Cerebellar nuclear complex (tissue), 1 donor: ENCODE measurements at regions not wholly inside any gene's neighbourhood (a gene's known extent, or its start where the extent isn't known, plus 50 kb on each side); places are given as distances from the start of the nearest gene placed in this dataset.

Source experiments
- DNase-seq, 2 experiments: peaks; one replicate each; lab custom pipeline; 2025; lab: John Stamatoyannopoulos, UW

DNA sequence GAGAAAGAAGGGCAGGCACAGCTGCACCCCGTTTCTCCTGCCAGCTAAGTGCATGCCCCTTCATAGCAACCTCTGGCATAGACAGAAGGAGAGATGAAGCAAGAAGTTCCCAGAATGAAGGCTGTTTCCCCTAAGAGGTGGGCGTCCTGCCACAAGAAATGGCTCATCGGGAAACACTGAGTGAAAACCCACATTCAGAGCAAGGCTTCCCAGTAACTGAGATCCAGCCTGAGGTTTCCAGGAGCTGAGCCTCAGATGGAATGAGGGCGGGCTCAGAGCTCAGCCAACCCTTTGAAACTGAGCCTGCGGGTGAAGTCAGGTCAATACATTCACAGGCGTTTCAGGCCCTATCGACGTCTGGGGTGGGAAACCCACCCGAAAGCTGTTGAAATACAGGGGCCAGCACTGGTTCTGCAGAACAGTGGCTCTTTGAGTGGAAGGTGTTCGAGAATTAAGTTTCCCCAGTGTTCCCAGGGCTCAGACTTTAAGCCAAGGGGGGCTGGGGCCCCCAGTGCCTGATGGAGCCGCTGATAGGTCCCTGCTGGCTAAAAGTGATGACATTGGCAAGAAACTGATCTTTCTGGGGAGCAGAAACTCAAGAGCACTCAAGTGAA is 510.2 kb downstream of the RPS24 start:
- DNase-seq, result no peak

DNA sequence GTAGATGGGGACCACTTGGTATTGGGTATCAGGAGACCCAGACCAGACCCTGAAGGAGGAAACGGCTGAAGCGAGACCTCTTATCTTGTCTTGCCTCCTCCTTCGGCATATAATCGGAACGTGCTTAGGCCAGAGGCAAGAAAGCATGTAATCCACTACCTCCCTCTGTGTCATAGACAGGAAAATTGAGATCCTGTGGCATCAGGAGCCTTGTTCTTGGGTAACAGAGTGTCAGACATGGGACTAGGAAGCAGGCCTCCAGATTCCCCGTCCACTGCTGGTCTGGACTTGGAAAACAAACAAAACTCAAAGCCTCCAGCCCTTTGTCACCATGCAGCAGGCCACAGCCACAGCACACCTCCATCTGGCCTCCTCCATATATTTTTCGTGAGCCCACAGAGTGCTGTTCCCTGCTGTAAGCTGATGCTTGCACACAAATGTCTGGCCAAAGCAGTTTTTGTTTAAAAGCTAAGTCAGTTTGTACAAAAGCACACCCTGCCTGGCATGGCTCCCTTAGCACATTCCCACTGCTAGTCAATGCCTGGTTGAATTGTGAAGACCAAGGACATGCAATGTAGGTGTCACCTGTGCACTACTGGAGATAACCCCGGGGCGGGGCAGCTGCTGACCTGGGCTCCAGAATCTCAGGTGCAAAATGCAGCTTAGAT is 510.9 kb downstream of the RPS24 start:
- DNase-seq, result no peak

DNA sequence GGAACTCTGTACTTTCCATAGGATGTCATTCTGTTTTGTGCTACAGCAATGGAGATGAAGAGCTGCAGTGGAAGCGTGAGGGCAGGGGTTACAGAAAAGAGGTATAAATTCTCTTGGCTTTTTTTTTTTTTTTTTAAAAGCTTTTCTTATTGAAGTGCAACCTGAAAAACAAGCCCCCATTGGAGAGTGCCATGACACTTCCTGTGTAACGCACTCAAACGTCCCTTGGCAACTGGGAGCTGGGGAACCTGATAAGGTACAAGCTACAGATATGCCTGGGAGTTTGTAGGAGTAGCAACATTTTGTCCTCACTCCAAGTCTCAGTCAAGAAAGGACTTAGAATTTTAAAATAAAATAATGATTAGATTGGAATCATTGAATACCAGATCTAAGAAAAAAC is 512.1 kb downstream of the RPS24 start:
- DNase-seq, result no peak

DNA sequence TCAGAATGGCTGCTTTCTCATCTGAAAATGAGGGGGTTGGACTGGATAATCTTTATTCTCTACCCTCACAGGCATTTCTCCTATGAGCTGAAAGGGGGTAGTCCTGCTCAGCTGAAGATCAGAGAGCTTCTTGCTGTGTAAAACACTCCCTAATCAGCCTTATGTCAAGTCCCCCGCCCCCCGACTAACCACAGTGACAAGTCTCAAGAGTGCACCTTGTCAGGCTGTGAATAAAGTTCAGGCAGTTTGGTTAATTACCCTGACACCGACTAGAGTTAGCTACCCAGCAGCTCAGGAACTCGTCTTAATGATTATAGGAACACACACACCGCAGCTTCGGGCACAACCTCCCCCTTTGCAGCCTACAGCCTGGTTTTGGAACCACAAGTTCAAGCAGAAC is 513.7 kb downstream of the RPS24 start:
- DNase-seq, result no peak

DNA sequence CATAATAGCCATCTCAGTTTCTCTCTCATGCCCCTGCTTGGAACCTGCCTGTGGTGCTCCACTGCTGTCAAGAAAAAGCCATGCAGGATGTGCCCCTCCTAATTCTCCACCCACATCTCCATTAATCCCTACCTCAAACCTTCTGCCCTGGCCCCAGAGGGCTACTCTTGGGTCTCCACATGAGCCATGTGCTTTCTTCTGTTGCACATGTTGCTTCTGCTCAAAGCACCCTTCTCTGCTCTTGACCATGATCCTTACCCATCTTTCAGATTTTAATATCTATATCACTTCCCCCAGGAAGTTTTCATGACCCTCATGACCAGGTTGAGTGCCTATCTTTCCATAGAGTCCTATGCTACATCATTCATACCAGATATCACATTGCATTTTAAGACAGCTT is 514.2 kb downstream of the RPS24 start:
- DNase-seq, result no peak

DNA sequence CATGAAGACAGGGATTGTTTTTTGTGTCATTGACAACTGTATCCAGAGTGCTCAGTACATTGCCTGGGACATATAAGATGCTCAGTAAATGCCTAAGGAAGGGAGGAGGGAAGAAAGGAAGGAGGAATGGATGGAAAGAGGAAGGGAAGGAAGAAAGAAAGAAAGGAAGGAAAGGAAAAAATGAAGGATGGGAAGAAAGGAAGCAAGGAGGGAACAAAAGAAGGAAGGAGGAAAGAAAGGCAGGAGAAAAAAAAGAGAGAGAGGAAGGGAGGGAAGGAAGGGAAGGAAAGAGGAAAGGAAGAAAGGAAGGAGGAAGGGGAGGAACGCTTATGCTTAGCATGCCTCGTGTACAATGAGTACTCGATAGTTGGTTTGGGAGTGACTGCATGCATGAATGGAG is 514.7 kb downstream of the RPS24 start:
- DNase-seq, result no peak

DNA sequence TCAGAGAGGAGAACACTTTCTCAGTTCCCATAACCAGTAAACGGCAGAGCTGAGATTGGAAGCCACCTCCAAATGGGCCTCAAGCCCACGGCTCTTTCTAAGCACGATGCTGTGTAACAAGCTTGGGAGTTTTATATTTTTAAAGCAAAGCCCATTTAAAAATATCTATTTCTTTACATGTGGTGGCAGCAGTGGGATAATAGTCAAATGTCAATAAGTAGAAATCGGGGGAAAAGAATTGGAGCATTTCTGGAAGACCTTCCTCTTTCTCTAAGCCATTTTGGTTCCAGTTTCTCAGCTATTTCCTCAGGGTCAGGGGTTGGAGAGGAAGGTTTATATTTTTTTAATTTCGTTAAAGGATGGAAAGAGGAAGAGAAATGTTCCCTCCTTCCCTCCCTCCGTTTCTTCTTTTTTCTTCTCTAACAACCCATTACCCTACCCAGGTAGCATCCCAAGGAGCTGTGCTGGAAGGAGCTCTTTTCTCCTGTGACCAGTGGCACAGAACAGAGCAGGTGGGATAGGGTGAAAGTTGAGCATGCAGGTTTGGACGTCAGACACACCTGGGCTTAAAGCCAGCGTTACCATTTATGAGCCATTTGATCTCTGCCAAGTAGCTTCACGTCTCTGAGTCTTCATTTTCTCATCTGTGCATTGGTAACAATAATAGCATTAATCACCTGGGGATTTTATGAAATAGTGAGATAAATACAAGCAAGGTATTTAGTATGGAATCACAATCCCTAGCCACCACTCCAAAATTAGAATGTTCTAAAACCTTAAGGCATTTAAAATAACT is 515.7 kb downstream of the RPS24 start:
- no peak for DNase-seq

DNA sequence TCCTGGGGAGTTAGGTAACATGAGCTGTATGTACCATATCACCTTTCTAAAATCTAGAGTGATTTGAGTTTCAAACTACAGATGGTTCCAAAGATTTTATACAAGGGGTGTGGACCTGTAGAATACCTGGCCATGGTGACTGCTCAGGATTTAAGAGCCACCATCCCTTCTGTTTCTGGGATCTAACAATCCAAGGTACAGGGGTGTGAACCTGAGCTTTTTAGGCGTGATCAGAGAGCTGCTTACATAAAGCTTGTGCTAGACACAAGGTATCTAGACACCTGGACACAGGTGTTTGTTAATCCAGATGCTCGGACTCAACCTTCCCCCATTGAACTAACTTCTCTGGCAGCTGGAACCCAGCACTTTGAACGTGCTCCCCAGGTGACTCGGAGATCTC is 516.4 kb downstream of the RPS24 start:
- DNase-seq, result no peak

DNA sequence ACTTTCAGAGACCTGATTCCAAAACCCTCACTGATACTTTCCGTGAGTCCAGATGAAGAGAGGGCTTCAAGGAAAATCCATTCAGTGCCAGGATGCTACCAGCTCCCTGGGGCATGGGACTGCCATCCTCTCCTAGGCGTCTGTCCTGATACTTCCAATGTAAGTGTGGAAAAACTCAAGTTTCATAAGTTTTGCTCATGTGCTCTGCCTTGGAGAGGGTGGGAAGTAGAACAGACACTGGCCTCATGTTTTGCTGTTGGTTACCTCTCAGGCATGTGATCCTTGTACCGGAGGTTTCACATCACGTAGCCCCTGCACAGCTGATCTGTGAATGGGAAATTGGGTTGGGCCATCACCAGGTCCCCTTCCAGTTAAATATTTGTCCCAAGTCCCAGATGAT is 517.1 kb downstream of the RPS24 start:
- DNase-seq, result no peak

DNA sequence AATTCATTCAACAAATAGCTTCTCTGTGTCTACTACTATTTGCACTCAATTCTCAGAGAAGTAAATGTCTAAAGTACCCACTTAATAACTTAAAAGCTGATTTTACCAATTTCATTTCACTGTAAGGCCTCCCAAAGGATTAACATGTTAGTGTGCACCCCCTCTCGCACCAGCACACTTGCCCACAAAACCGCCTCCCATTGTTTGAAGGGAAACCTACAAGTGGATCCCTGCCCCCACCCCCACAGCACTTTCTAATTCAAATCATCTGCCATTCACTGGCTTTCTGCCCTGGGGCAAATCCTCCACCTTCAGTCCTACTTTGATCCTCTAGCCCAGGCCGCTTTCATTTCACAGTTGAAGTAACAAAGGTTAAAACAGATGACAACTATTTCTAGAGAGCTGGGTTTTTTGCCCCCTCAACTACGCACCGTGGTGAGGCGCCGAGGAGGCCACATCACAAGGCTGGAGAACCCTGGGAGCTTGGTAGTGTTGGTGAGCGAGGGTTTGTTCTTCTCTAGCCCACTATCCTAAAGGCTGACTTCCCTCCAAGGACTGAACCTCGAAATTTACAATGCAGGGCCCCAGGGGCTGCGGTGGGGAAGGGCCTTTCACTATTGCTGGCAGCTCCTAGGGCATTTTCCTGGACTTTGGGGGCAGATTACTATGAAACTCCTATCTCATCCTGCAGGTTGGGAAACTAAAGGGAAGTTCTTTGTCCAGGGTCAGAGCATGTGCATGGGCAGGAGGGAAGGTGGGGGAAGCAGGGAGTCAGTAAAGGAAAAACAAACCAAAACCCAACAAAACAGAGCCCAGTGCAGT is 517.4 kb upstream of the ZMIZ1 start:
- no peak for DNase-seq

DNA sequence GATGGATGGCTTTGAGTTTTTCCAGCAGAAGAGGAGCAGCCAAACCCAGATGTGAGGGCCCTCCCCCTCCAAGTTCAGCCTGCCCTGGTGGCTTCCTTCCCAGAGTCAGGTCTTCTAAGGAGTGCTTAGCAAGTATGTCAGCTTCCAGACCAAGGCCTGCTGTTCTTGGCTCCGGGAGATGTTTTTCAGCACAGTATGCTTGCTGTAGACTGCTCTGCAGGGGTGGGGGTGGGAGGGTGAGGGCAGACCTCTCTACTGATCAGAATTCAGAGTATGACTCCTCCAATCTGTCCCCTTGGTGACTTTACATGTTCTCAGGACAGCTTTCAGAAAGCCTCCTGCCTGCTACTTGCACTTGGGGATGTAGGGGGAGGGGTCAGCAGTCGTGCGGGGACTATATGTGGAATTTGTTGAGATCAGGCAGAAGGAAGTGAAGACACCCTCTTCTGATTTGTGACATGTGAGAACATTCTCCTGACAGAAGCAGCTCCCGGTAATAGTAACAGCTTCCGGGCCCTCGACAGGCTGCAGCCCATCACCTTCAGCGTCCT is 516.4 kb upstream of the ZMIZ1 start:
- no peak for DNase-seq

DNA sequence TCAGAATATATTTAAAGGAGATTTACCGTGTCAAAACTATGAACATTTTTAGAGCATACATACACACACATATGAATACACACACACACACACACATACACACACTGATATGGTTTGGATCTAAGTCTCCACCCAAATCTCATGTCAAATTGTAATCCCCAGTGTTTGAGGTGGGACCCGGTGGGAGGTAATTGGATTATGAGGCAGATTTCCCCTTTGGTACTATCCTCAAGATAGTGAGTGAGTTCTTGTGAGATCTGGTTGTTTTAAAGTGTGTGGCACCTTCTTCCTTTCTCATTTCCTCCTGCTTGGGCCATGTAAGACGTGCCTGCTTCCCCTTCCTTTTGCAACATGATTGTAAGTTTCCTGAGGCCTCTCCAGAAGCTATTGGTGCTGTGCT is 515.0 kb upstream of the ZMIZ1 start:
- no peak for DNase-seq

DNA sequence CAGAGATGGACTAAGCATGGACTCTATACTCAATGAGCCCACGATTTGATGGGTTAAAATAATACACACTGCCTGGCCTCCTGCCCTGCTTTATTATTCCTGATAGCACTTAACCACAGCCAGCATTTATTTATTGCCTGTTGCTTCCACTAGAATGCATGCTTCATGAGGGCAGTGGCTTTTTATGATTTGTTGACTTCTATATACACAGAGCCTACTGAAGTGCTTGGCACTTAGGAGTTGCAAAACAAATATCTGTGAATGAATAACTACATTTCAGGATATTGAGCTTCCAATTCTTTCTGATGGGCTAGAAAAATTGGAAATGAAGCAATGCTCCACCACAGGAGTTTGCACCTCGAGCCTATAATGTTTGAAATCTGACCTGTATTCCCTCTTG is 513.6 kb upstream of the ZMIZ1 start:
- no peak for DNase-seq

DNA sequence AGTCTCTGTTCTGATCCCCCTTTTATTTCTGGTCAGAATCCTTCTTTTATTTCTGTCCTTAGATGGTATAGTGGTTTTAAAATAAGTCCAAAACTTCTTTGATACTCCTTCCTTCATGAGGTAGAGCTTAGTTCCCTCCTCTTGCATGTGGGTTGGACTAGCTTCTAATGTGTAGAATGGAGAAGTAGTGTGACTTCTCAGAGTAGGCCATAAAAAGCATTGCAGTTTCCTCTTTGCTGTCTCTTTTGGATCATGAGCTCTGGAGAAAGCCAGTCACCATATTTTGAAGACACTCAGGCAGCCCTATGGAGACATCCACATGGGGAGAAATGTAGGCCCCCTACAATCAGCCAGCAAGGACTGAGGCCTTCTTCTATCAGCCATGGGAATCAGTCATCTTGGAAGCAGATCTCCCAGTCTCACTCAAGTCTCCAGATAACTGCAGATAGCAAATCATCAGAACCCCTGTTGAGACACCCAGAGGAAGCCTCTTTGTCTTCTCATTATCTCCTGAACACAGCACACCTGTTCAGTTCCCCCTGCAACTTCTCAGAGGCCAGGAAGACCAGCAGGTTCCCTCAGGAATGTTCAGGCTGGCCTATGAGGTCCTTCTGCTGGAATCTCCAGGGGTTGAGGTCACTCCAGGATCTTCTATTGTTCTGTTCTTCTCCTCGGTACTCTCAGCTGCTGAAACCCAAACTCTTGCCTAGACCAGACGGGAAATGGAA is 511.9 kb upstream of the ZMIZ1 start:
- DNase-seq, result no peak

DNA sequence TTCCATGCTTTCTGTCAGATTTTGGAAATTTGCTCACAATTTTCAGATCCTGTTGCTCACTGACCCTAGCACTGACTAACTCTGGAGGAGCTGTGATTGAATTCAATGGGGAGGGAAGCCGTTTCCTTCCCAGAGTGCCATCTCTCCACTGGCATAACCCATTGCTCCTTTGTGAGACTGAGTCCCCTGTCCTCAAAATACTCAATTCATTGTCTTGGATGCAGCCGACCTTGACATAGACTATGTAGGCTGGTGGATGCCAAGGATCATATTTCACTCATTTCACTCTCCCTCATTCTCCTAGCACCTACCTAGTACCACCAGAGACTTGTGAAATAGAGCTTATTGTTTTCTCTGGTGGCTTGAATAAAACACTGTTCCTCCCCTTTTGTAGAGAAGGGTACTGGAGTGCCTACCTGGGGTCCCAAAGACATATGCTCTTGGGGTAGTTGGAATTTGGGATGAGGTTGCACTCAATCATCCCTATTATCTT is 511.3 kb upstream of the ZMIZ1 start:
- DNase-seq, result no peak

DNA sequence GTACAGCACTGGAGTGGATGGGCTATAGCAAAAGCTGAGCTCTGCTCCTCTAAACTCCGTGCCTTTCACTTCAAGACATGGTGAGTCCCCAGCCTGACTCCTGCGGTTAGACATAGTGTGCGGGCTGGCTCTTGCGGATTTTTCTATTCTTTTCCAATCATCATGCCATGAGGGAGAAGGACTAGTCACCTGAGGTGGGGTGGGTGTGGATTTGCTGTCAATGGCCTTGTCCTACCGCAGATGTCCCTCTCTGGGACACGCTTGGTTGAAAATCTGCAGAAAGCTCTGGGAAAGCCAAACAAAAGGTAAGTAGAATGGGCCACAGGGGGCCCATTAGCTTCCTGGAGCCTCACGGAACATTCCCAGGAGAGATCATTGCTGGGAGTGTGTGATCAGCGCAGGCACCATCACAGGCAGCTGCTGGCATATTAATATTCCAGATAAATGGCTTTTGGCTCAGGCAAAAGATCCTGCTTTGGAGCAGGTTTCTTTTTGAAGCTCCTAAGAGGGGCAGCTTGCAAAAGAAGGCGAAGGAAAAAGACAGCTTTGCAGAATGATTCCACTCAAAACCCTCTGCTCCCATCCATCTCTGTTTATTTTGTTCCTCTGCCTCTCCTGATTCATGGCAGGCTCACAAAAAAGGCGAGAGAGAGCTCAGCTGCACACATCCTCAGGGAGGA is 509.0 kb upstream of the ZMIZ1 start:
- DNase-seq, result no peak

DNA sequence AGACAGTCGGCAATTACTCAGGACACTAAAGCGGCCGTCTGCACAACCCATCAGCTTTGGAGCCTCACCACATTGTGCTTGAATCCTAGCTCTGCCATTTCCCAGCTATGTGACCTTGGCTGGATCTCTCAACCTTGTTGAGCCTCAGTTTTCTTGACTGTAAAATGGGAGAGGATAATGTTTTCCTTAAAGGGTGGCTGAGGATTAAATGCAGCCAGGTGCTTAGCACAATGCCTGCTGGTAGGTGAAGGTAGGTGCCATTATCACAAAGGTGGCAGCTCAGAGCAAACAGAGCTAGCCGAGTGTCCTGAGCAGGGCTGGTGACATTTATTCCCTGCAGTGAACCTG is 508.5 kb upstream of the ZMIZ1 start:
- no peak for DNase-seq

DNA sequence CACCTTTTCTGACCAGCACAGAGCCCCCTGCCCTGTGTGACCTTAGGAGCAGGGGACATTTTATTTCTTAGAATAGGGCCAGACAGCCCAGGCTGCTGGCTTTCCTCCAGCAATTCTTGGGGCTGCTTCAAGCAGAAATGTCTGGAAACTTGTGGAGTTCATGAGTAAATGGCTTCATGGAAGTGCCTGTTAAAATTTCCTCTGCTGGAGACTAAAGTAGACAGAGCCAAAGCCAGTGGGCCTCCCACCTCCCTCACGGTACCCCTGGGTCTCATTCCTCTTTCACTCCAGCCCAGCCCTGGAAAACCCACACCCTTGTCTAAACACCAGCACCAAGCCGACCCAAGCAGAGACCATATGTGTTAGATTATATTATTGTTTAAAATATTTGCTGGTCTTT is 505.5 kb upstream of the ZMIZ1 start:
- DNase-seq, result no peak

DNA sequence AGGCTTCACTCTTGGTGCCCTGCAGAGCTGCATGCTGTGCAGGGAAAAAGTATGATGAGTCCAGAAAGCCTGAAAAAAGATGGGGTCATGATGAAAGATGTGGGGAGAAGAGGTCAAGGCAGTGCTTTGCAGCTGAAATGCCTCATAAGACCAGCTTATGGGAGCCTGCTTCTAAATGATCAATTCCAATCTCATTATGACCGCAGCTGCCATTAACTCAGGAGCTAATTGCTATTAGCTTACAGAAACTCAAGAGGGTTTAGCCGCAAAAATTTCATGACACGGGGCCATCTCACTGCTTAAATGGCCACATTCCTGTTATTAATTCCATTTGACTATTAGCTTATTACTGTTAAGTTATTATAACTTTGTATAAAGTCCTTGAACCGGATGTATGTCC is 502.9 kb upstream of the ZMIZ1 start:
- no peak for DNase-seq

DNA sequence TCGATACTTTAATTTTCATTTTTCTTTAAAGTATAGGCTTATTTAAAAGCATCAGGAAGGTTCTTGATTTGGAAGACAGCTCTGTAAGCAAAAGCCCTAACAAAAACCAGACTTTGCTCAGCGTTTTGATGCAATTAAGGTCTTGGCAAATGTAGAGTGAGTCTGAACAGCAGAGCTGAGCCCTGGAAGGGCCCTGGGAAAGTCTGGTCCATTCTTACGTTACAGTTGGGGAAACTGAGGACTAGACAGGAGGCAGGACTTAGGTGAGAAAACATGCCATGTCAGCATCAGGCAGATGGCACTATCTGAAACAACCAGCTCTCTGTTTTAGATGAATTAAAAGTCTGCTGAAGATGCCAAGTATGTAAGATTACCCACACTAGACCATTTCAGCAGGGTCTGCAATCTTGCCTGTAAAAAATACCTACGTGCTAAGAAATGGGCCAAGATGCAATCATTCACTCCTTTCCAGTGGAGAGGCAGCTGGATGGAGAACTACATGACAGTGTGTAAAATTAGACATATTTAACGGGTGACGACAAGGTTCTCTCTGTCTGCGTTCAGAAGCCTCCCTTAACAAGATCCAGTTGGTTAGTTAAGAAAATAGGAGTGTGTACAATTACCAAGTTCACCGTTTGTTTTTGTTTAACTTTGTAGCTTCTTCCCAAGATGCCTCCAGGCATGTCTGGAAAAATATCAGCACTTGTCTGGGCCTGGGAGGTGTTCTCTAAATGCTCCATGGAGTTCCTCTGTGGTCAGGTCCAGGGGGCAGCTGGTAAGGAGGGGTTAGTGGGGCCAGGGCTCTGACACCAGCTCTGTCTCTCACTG is 502.3 kb upstream of the ZMIZ1 start:
- no peak for DNase-seq
